ENCODE measurements at regions not wholly inside any gene's neighbourhood (a gene's known extent, or its start where the extent isn't known, plus 50 kb on each side); places are given as distances from the start of the nearest gene placed in this dataset.

DNA sequence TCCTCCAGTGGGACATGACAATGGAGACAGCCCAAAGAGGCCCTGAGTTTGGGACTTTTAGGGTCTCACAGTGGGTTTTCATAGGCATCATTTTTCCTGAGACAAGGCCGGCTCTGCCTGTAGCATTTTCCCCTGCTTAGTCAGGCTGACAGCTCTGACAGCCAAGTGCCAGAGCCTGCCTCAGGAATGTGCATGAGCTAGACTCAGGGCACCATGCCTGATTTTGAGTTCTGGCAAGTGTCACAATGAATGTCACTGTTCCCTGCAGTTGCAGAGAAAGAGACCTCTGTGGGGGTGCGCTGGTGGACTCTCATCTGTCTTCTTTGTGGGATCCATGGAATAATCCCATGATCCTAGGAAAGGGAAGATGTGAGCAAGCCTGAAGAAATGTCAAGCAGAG is 343.3 kb upstream of the TSPY4 start:
- Histone ChIP-seq H3K27me3 (no peaks in the 10 kb centered on the region), H3K4me3 (no peak overlapping the region), H3K4me1 (no peaks in the 10 kb centered on the region), H3K36me3 (replicated peaks in 1 of 2; ENCODE audit: insufficient read depth in 1 of 2, low read depth in 2 of 2) (no peaks in the 10 kb centered on the region), H3K27ac (no peak overlapping the region), H3K9me3 (no peaks in the 10 kb centered on the region)
- ATAC-seq, result peak; percentile 50
- intact Hi-C loops (cut with DNase I), result no loop called here
- peak in 2 of 4 donors; percentile 15 to 23 for DNase-seq
- 40 to 58% methylated on average over 1 to 2 of the region's 2 CpGs for WGBS, 2 donors
- TF ChIP-seq, protein P1, sequence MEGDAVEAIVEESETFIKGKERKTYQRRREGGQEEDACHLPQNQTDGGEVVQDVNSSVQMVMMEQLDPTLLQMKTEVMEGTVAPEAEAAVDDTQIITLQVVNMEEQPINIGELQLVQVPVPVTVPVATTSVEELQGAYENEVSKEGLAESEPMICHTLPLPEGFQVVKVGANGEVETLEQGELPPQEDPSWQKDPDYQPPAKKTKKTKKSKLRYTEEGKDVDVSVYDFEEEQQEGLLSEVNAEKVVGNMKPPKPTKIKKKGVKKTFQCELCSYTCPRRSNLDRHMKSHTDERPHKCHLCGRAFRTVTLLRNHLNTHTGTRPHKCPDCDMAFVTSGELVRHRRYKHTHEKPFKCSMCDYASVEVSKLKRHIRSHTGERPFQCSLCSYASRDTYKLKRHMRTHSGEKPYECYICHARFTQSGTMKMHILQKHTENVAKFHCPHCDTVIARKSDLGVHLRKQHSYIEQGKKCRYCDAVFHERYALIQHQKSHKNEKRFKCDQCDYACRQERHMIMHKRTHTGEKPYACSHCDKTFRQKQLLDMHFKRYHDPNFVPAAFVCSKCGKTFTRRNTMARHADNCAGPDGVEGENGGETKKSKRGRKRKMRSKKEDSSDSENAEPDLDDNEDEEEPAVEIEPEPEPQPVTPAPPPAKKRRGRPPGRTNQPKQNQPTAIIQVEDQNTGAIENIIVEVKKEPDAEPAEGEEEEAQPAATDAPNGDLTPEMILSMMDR (IDR thresholded peaks at IDR 0.05), result no peak
- TF ChIP-seq POLR2A (IDR thresholded peaks at IDR 0.05), result no peak

DNA sequence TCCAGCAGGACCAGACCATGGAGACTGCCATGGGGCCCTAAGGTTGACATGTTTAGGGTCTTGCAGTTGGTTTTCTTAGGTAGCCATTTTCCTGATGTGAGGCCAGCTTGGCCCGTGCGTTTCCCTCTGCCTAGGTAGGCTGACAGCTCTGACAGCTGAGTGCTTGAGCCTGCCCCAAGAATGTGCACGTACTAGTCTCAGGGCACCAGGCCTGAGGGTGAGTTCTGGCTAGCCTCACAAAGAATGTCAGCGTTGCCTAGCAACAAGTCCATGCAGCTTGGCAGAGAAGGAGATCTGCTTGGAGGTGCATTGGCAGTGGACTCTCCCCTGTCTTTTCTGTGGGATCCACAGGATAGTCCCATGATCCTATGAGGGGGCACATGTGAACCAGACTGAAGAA is 336.0 kb upstream of the TSPY4 start:
- Histone ChIP-seq H3K36me3 (replicated peaks in 1 of 2; ENCODE audit: insufficient read depth in 1 of 2, low read depth in 2 of 2) (no peaks in the 10 kb centered on the region), H3K9me3 (no peaks in the 10 kb centered on the region), H3K4me1 (no peaks in the 10 kb centered on the region), H3K4me3 (no peak overlapping the region), H3K27ac (no peak overlapping the region), H3K27me3 (no peaks in the 10 kb centered on the region)
- 29 to 60% methylated on average over 1 to 2 of the region's 4 CpGs for WGBS, 2 donors
- intact Hi-C loops (cut with DNase I), result no loop called here
- no peak for TF ChIP-seq POLR2A (IDR thresholded peaks at IDR 0.05)
- TF ChIP-seq, protein P1 (IDR thresholded peaks at IDR 0.05), result no peak
- DNase-seq (peak in 2 of 4 donors; percentile 13 to 34), ATAC-seq (peak; percentile 56)

DNA sequence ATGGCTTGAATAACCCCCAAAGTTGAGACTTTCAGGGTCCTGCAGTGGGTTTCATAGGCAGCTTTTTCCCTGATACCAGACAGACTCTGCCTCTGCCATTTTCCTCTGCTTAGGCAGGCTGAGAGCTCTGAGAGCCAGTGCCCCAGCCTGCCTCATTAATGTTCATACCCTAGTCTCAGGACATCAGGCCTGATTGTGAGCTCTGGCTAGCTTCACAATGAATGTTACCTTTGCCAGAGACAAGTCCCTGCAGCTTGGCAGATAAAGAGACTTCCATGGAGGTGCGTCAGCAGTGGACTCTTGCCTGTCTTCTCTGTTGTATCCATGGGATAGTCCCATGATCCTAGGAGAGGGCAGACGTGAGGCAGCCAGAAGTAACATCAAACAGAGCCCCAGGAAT is 333.5 kb upstream of the TSPY4 start:
- WGBS, 2 donors, result 71 to 100% methylated on average over 1 to 2 of the region's 2 CpGs
- intact Hi-C loops (cut with DNase I), result no loop called here
- Histone ChIP-seq H3K4me1 (no peaks in the 10 kb centered on the region), H3K4me3 (no peak overlapping the region), H3K27me3 (no peaks in the 10 kb centered on the region), H3K36me3 (replicated peaks in 1 of 2; ENCODE audit: insufficient read depth in 1 of 2, low read depth in 2 of 2) (no peaks in the 10 kb centered on the region), H3K27ac (no peak overlapping the region), H3K9me3 (no peaks in the 10 kb centered on the region)
- DNase-seq (no peak), ATAC-seq (no peak)
- TF ChIP-seq, protein P1 (IDR thresholded peaks at IDR 0.05), result no peak
- TF ChIP-seq POLR2A (IDR thresholded peaks at IDR 0.05), result no peak

DNA sequence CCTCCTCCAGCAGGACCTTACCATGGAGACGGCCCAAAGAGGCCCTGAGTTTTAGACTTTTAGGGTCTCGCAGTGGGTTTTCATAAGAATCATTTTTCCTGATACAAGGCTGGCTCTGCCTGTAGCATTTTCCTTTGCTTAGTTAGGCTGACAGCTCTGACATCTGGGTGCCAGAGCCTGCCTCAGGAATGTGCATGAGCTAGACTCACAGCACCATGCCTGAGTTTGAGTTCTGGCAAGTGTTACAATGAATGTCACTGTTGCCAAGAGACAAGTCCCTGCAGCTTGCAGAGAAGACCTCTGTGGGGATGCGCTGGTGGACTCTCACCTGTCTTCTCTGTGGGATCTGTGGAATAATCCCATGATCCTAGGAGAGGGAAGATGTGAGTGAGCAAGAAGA is 328.6 kb upstream of the TSPY4 start:
- H3K4me1 ChIP-seq, result no peaks in the 10 kb centered on the region
- no peak overlapping the region for H3K27ac ChIP-seq
- no peaks in the 10 kb centered on the region for H3K9me3 ChIP-seq
- TF ChIP-seq, protein P1 (IDR thresholded peaks at IDR 0.05), result no peak
- TF ChIP-seq POLR2A (IDR thresholded peaks at IDR 0.05), result no peak
- DNase-seq (no peak), ATAC-seq (no peak)
- WGBS, 2 donors, result 90 to 100% methylated on average over 2 to 3 of the region's 3 CpGs
- no peaks in the 10 kb centered on the region for H3K36me3 ChIP-seq (replicated peaks in 1 of 2; ENCODE audit: insufficient read depth in 1 of 2, low read depth in 2 of 2)
- no peak overlapping the region for H3K4me3 ChIP-seq
- intact Hi-C loops (cut with DNase I), result no loop called here
- no peaks in the 10 kb centered on the region for H3K27me3 ChIP-seq

DNA sequence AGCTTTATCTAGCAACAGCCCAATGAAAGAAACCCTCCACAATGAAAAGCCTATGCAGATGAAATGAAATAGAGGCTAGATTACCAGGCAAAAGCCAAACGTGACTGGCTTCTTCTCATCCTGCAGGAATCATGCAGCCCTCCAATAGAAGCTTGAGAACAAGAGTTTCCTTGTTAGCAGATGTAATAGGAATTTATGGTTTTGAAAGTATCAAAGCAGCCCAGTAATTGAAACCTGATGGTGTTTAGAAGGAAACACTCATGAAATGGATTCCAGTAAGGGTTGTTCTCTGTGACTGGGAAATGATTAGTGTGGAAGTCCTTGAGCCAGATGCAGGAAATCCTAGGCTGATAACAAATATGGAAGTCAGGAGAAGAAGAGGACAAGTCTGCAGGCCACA is 320.3 kb upstream of the TSPY4 start:
- ATAC-seq, result no peak

More for the DNA sequence above, 320.3 kb upstream of the TSPY4 start:
- H3K4me1 ChIP-seq, result no peaks in the 10 kb centered on the region
- TF ChIP-seq POLR2A (IDR thresholded peaks at IDR 0.05), result no peak
- TF ChIP-seq, protein P1 (IDR thresholded peaks at IDR 0.05), result no peak
- H3K4me3 ChIP-seq, result no peak overlapping the region
- DNase-seq, result no peak
- H3K27me3 ChIP-seq, result no peaks in the 10 kb centered on the region
- intact Hi-C loops (cut with DNase I), result no loop called here
- H3K27ac ChIP-seq, result no peak overlapping the region
- H3K9me3 ChIP-seq, result no peaks in the 10 kb centered on the region
- no peaks in the 10 kb centered on the region for H3K36me3 ChIP-seq (replicated peaks in 1 of 2; ENCODE audit: insufficient read depth in 1 of 2, low read depth in 2 of 2)
- 36 to 43% methylated on average over 1 of the region's 1 CpG for WGBS, 2 donors
